GM12875 (cell line): ENCODE measurements at regions not wholly inside any gene's neighbourhood (a gene's known extent, or its start where the extent isn't known, plus 50 kb on each side); places are given as distances from the start of the nearest gene placed in this dataset.
A peak's percentile ranks its signal among the peaks of the same experiment; 100 is the strongest.

Experiments
- H3K4me3 ChIP-seq: one replicate; pipeline ENCODE4 v1.5.1; 2011; ENCODE audit warnings: low read depth, low read length, control low read depth
- TF ChIP-seq, protein P1 (sequence below): IDR thresholded peaks from 2 replicates; pipeline ENCODE4 v1.5.1; 2011; ENCODE audit warnings: low read depth, mild to moderate bottlenecking, control low read depth, inconsistent platforms, low read length, moderate library complexity, borderline replicate concordance; ENCODE audit not compliant: insufficient read depth

- no peak overlapping the region for H3K4me3 ChIP-seq
- TF ChIP-seq, protein P1, sequence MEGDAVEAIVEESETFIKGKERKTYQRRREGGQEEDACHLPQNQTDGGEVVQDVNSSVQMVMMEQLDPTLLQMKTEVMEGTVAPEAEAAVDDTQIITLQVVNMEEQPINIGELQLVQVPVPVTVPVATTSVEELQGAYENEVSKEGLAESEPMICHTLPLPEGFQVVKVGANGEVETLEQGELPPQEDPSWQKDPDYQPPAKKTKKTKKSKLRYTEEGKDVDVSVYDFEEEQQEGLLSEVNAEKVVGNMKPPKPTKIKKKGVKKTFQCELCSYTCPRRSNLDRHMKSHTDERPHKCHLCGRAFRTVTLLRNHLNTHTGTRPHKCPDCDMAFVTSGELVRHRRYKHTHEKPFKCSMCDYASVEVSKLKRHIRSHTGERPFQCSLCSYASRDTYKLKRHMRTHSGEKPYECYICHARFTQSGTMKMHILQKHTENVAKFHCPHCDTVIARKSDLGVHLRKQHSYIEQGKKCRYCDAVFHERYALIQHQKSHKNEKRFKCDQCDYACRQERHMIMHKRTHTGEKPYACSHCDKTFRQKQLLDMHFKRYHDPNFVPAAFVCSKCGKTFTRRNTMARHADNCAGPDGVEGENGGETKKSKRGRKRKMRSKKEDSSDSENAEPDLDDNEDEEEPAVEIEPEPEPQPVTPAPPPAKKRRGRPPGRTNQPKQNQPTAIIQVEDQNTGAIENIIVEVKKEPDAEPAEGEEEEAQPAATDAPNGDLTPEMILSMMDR = no peak
Measured at GRCh38 chr2:8298783-8299182, 383.1 kb upstream of the ID2 start.

DNA sequence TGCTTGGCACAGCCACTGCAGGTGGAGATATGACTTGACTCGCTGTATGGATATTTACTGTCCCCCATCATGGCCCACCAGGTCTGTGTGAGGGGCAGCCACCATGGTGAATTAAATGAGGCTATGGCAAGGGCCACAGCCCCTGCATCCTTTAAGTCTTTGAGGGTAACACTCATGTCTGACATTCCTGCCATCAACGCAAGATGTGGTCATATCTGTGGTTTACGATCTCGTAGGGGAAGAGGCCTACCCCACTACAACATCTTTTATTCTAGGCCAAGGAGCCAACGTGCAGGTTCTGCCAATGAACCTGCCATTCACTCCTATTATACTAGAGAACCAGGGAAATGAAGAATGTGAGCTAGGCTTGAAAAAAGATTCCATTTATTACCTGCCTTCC, 381.6 kb upstream of the ID2 start:
- TF ChIP-seq, protein P1 = no peak
- no peak overlapping the region for H3K4me3 ChIP-seq

GRCh38 chr2:8300905-8301304, 381.0 kb upstream of the ID2 start:
- H3K4me3 ChIP-seq = no peak overlapping the region
- TF ChIP-seq, protein P1 = no peak

- no peak overlapping the region for H3K4me3 ChIP-seq
- TF ChIP-seq, protein P1 = 0 out of 2 replicates have a peak, but pooled peaks have one; percentile 19
Measured at GRCh38 chr2:8303322-8303832, 378.5 kb upstream of the ID2 start.

DNA sequence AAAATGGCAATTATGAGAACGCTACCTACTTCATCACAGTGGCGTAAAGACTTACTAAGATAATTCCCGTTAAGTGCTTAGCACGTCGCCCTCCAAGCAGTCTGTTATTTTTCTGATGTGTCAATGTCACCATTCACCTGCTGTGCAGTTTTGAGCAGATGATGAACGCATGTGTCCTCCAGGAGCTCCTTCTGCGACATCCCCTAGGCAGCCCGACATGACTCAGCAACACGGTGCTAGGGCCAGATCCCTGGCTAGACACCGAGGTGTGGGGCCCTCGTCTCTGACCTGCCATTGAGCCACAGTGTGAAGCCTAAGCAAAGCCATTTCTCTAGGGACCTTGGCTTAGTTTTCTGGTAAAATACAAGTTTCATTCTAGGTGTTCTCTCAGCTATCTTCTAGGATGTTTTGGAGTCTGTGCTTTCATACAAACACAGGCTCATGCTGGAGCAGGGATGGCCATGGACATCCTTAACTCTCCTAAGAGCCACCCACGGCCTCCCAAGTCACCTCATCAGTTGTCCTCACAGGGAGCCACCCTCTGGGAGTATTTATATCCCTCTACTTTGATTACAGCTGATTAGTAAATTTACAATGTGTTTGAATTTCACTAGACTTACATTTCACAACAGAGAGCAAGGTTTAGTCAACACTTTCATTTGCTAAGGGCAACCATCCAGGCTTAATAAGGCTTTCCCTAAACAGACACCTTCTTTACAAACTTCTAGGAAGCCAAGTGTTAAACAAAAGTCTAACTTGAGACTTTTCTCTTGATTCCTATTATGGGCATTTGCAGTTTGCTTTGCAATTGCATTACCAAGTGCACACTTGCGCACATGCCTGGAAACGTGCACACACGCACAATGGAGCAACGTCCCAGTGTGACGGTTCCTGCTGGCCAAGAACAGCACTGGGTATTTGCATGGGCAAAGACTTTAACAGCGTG, 376.8 kb upstream of the ID2 start:
- TF ChIP-seq, protein P1 = no peak
- H3K4me3 ChIP-seq = no peak overlapping the region

DNA sequence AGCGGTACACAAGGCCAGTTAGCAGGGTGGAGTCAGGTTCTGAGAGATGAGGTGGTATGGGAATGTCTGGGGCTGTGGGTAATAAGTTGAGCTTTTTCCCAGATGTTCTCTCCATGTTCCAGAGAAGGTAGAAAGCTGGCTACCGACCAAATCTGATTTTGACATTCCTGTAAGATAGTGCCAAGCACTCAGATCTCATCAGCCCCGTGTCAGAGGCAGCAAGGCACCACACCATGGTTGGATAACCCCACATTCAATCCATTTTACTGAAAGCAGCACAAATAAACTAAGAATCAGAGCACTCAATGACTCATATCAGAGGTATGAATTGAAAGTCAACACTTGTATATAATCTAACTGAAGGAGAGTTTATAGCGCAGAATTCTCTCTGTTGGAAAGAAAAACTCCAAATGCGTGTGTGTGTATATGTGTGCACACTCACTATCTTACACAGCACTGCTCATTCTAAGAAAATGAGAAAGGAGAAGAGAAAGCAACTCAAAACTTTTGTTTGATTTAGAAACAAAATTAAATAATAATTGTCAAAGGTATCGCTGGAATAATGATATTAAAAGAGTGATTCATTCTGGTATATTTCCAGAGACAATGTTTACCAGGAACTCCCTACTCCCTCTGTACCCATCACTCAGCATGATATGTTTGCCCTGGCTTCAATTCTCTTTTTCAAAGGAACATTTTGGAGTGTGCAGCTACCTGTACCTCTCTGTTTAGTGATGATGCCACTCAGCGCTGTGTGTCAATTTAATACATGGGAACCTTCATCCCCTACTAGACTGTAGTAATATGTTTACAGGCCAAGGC, 375.1 kb upstream of the ID2 start:
- no peak overlapping the region for H3K4me3 ChIP-seq
- TF ChIP-seq, protein P1 = no peak
